Fibroblast of the conjunctiva (primary cell): ENCODE measurements at regions not wholly inside any gene's neighbourhood (a gene's known extent, or its start where the extent isn't known, plus 50 kb on each side); places are given as distances from the start of the nearest gene placed in this dataset.
A peak's percentile ranks its signal among the peaks of the same experiment; 100 is the strongest.
"Not testable (repeated sequence)": the region's sequence is repeated elsewhere in the genome, so short reads cannot be mapped to it uniquely, and the experiment has no call there.

Source experiments
- DNase-seq: peaks from one replicate; pipeline ENCODE4 v3.0.0-alpha.2; 2010; ENCODE audit warnings: low read depth

DNA sequence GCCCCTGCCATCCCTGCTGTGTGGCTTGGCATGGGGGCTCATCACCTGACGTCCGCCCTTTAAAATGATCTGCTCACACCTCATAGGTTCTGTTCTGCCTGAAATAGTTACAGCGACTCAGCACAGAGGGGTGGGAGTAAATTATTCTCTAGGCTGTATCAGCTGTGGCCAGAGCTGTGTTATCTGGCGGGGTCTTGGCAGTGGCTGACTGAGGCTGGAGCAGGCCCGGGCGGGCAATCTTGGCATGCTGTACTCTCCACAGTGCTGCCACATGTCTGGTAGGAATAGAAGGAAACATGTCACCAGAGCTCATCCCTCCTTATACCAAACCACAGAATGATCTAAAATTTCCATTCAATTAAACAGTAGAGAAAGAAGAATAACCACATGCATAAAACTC is 499.9 kb upstream of the LMCD1 start:
- no peak for DNase-seq

DNA sequence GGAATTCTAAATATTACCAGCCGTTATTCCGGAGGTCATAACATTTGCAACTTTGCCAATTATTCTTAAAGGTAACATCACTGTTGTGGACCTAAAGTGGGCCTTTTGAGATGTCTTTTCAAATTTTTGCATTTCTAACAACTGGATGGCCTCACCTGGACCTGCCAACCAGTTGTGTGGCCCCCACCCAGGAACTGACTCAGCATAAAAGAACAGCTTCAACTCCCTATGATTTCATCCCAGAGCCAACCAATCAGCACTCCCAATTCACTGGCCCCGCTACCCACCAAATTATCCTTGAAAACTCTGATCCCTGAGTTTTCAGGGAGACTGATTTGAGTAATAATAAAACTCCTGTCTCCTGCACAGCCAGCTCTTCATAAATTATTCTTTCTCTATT is 489.7 kb upstream of the LMCD1 start:
- no peak for DNase-seq

DNA sequence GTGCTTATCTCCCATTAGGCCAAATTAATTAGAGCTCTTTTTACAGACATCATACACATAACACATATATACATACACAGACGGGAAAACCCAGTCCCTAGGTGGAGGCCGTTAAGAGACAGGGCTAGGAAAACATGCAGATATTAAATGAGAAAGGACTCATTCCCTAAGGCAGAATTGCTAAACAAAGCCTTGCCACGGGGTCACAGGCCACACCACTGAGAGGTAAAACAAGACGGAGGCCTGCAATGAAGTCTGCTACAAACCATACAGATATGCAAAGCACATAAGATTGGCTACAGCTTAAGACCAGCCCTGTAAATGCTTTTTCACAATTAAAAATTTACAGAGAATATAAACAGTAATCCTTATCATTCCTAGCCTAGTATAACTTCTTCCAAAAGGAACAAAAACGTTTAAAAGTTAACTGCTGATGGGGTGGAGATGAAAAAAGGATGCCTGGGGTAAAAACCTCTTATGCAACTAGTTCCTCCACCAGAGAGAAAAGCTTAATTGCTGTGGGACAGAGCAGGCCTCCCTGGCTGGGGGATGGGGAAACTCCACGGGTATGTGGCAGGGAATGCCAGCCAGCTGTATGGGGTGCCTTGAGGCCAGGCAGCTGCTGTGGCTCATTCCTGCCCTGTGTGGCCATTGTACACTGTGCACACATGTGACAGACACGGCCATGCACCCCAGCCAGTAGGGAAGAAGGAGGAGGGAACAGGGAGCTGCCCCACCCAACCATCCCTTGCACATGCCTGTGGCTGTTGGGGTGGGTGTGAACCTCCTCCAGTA is 481.4 kb upstream of the LMCD1 start:
- DNase-seq, result no peak

DNA sequence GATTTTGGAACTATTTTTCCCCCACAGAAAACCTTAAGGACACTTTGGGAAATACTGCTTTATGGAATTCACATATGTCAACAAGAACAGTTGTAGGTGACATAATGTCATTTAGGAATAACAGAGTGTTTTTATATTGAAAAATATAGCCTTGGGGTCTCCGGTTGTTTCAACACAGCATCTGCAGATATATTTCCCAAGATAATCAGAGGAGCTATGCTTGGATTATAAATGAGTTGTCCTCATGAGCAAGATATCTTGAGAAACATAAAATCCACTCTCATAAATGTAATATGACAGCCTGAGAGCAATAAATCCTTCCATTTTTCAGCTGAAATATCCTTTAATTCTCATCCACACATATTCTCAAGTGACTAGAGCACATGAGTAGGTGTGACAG is 473.7 kb upstream of the LMCD1 start:
- DNase-seq, result no peak

DNA sequence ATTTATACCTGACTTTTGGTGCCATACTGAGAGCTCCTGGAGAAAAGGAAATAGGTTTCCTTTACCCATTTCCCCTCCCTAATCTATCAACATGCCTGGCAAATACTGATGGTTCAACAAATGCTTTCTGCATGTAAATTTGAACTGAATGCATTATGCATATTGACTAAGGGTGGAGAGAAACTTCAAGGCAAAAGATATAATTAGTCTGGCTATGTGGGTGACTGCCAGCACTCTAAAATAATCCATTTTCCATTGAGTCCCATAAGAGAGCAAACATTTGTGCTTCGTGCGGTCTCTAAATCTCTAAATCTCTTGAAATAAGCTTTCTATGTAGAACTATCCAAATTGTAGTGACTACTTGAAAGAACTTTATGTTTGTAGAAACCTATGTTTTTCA is 451.3 kb upstream of the LMCD1 start:
- DNase-seq, result no peak

DNA sequence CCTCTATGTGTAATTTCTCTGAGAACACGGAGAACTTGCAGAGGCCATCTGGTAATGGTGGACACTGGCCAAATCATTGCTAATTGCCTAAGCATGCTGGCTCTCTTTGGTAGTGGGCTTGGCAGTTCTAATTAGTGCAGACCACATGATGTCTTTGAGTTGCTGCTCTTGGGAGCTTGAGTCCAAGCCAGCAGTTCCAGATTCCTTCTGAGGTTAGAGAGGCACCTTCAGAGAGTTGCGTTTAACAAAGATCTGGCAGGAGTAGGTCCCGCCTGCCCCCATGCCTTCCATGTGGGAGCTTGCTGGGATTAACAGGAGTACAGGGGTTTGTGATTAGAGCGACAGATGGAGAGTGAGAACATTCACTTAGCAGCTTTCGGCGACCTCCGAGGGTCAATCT is 449.0 kb upstream of the LMCD1 start:
- DNase-seq, result peak; percentile 9

DNA sequence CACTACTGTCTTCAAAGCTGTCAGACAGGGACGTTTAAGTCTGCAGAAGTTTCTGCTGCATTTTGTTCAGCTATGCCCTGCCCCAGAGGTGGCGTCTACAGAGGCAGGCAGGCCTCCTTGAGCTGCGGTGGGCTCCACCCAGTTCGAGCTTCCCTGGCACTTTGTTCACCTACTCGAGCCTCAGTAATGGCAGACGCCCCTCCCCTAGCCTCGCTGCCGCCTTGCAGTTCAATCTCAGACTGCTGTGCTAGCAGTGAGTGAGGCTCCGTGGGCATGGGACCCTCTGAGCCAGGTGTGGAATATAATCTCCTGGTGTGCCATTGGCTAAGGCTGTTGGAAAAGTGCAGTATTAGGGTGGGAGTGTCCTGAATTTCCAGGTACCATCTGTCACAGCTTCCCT is 433.5 kb upstream of the LMCD1 start:
- DNase-seq, result not testable (repeated sequence)

DNA sequence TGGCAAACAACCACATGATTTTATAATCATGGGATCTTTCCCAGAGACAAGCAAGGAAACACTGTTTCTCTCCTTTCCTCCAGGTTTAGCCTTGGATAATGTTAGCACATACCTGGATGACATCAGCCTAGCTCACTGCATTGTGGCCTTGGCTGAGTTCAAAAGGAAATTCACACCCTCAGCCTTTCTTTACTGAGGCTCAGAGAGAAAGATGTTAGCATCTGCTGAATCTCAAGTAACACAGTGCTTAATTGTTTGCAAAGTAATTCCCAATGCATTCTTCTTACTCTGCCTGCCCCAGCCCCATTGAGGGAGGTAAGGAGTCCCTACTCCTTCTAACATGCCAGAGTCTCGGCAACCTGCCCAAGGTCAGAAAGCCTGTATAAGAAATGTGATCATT is 432.2 kb upstream of the LMCD1 start:
- DNase-seq, result no peak

DNA sequence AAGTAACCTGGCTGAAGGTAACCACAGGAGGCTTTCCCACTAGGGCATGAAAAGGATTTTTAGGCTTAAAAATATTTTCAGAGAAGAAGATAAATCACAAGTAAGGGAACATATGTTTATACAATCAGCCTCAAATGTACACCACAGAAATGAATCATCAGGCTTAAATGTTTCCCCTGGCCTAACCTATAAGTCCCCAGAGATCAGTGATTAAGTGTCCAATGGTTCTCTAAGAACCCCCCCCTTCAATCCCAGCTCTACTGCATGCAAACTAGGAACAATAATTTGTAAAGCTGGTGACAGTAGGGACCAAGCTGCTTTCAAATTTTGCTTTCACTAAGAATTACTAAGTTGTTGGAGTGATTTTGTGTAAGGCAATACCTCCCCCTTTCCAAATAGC is 431.6 kb upstream of the LMCD1 start:
- peak; percentile 22 for DNase-seq

DNA sequence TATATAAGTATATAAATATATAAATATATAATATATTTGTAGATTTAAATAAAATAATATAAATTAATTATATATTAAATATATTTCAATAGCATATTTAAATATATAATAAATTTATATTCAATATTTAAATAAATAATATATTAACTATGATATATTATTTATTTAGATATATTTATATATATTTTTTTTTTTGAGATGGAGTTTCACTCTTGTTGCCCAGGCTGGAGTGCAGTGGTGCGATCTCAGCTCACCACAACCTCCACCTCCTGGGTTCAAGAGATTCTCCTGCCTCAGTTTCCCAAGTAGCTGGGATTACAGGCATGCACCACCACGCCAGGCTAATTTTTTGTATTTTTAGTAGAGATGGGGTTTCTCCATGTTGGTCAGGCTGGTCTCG is 426.9 kb upstream of the LMCD1 start:
- DNase-seq, result not testable (repeated sequence)

DNA sequence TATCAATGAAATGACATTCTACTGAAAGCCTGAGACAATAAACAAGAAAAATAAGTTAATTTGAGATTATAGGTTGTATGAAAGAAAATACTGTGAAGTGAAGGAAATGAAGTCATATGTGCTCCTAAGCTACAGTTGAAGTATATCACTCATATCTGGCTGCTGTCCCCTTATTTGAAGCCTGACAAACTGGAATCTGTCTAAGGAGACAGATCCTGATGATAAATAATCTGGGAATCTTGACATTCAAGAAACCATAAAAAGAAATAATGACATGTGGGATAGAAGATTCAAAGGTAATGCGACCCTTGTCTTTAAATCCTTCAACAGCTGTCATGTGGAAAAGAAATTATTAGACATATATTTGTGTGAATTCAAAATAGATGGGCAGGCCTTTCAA is 424.5 kb upstream of the LMCD1 start:
- DNase-seq, result no peak

DNA sequence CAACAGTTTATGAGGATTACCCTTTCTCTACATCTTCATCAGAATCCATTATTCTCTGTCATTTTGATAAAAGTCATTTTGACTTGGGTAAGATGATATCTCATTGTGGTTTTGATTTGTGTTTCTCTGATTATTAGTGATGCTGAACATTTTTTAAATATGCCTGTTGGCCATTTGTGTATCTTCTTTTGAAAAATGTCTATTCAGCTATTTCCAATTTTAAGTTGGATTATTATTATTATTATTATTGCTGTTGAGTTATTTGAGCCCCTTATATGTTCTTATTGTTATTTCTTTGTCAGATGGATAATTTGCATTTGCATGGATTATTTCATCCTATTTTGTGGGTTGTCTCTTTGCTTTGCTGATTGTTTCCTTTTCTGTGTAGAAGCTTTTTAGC is 421.2 kb upstream of the LMCD1 start:
- no peak for DNase-seq

DNA sequence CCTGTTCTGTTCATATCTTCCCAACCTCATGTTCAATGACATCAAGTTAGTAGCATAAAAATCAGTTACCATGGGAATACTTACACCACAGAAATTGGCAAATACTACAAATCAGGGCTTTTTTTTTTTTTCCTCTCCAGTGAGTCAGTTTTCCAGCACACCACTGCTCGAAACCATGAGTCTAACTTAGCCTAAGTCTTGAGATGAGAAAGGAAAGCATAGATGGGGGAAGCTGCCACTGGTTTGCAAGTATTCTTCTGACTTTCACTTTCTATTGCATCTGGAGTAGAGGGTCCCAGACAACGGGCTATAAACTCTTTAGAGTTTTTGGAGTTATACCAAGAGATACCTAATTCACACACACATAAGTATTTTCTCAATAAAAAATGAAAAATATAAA is 416.1 kb upstream of the LMCD1 start:
- DNase-seq, result no peak

DNA sequence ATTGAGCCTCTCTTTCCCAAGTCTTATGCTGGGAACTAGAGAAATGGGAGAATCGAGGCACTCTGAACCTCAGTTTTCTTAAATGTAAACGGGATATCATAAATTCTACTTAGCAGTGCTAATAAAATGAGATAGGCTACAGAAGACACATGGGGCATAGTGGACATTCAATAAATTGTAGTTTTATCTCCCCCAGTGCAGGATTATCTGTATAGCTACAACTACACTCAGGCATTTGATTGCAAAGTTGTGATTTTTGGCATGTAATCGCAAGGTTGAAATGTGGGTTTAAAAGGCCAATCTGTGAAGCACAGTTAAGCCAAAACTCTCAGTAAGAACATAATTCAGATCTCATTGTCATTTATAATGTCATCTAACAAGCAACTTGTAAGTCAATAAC is 413.7 kb upstream of the LMCD1 start:
- DNase-seq, result no peak

DNA sequence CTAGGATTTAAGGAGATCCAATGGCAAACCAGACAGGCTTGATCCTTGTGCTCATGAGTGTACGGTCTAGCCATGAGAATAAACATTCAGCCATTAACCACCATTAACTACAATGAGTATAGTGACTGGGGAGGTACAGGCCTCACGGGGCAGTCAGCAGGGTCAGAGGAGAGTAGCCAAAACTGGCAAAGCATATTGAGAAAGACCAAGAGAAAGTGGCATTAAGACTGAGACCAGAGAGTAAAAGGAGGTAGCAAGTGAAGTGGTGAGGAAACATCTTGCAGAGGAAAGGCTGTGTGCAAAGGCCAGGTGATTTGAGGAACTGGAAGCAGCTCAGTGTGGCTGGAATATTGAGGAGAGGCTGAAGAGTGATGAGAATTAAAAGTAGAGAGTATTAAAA is 407.2 kb upstream of the LMCD1 start:
- no peak for DNase-seq

DNA sequence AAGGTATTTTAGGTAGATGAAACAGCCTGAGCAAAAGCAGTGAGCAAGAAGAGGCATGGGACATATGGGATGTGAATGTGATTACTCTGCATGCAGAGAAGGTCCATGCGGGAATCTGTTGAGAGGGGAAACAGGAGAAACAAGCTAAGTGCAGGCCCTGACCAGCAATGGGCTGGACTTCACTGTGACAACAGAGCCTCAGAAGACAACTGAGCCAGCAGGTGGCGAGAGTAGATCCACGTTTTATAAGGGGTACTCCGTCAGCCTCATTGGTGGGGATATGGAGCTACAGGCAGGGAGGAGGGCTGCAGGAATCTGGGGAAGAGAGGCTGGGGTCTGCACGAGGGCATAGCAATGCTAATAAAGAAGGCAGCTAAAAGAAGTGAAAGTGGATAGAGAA is 405.9 kb upstream of the LMCD1 start:
- DNase-seq, result no peak

DNA sequence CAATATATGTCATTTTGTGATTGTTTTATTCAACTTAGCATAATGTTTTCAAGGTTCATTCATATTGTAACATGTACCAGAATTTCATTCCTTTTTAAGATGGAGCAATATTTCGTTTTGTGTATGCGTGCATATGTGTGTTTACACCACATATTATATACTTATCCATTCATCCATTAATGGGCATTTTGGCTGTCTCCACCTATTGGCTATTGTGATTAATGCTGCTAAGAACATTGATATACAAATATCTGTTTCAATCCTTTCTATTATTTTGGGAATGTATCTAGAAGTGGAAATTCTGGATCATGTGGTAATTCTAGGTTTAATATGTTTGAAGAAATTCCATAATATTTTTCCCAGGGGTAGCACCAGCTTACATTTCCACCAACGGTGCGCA is 403.9 kb upstream of the LMCD1 start:
- DNase-seq, result no peak

DNA sequence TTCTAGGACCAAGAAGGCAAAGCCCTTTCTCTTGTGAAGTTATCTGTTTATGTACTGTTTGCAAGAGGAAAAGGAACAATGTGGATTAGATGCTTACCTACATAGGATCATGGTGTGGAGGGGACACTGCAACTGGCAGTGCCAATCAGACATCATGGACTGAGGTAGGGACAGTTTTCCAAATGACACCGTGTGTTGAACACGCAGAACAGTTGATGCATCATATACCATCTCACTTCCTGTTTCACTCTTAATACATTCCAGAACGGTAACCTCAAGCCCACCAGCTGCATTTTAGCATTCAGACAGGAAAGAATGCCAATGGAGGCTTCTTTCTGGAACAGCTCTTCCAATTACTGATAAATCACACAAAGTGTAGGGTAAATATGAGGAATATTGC is 397.7 kb upstream of the LMCD1 start:
- no peak for DNase-seq

DNA sequence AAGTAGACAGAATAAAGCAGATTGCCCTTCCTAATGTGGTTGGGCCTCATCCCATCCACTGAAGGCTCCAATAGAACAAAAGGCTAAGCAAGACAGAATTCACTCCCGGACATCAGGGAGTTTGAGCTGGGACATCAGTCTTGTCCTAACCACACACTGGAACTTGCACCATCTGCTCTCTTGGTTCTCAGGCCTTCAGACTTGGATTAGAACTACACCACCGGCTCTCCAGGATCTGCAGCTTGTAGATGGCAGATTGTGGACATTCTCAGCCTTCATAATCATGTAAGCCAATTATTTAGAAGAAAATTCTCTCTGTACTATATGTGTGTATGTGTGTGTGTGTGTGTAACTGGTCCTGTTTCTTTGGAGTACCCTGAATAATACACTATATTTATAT is 394.7 kb upstream of the LMCD1 start:
- DNase-seq, result no peak

DNA sequence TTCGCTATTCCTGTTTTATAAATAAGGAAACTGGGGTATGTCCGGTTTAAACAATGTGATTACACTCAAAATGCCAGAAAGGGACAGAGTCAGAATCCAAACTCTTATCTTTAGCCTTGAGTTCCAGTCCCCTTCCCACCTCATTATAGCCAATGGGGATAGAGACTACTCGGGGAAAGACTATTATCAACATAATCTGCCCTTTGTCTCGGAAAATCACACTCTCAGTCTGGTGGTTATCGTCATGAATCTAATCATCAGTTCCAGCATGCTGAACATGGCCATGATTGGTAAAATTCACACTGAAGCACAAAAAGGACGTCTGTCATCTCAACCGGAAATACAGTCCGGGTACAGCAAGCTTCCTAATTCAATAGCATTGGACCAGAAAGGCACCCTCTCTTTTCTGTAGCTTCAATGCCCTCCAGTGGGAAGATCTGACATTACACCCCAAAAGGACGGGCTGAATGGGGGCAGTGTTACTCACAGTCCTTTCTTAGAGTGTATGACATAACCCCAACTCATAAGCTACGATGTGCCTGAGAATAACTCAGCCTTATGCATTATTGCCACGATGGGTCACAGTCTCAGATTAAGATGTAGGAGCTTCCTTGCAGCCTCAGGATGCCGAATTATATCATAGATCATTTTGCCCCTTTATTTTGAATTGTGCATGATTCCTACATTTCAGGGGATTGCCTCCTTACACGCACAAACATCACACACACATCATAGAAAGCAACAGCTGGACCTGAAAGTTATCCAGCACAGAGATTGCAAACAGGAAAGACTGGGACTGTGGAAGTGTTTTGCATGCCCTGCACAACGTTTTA is 390.4 kb upstream of the LMCD1 start:
- peak; percentile 55 for DNase-seq

DNA sequence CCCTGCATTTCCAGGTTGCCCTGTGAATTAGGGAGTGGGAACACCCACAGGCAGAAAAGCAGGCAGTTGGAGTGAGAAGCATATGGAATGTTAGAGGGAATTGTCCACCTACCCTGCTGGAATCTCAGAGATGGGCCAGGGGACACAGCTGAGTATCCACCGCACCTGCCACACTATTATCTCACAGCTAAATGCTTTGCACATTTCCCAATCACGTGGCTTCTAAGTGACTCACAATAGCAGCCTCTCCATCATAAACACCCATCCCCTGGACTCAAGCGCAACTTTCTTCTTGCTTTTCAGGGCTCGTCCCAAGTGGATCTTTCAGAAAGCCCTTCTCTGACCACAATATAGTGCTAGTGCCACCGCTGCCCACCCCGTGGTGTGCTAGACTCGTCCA is 389.0 kb upstream of the LMCD1 start:
- no peak for DNase-seq

DNA sequence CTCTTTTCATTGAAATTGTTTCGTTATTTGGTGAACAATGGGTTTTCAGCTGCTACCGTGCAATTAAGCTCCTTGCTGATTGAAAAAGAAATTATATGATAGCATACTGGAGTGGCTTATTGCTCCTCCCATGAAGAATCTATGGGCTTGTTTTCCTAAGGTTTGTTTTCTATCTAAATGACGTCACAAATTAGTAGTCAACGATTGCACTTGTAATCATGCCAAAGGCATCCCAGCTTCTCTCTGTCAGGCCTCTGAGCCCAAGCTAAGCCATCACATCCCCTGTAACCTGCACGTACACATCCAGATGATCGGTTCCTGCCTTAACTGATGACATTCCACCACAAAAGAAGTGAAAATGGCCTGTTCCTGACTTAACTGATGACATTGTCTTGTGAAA is 388.0 kb upstream of the LMCD1 start:
- DNase-seq, result no peak

DNA sequence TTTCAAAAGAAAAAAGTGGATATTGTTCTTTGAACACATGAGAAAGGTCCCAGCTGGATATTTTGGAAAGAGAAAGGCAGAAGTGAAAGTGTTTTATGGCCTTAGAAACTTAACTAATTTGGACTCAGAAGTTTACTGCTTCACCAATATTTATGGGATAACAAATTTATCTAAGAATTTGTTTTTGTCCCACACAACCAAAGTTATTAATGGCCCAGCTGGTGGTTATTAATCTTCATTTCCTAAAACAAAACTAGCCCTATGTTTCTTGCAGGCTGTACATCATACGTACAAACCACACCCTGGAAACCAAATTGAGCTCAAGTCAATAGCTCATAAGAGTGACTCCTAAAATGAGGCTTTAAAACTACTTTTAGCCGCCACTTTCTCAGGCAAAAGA is 372.9 kb upstream of the LMCD1 start:
- no peak for DNase-seq

DNA sequence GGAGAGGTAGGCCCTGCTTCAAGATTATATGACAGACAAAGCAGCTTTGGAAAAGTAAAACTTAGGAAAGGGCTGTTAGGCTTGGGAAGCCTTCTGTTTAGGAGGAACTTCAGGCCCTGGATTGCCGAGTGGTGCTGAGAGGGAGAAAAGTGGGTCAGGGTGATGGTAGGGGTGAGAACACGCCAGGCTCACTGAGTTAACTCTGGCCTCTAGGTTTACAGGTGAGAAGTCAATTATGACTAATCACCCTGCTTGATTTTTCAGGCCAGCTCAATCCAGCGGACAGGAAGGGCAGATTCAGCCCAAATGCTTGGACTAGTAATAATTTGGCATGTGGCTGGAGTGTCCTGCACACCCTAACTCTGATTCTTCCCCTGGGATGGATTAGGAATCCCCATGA is 365.1 kb upstream of the LMCD1 start:
- DNase-seq, result no peak
